H9 (cell line): ENCODE measurements at regions not wholly inside any gene's neighbourhood (a gene's known extent, or its start where the extent isn't known, plus 50 kb on each side); places are given as distances from the start of the nearest gene placed in this dataset.

Experiments
- DNase-seq: peaks from one replicate; pipeline ENCODE4 v3.0.0-alpha.2; 2017
- H2AFZ ChIP-seq: one replicate; pipeline ENCODE4 v1.6.1; 2013; ENCODE audit warnings: mild to moderate bottlenecking, low read length, control low read depth, moderate library complexity
- H2AK5ac ChIP-seq: 2 replicates; pipeline ENCODE4 v1.6.1; 2013; ENCODE audit warnings: low read length, control low read depth, mixed read lengths; ENCODE audit not compliant: insufficient read length
- H2BK120ac ChIP-seq: one replicate; pipeline ENCODE4 v1.6.1; 2013; ENCODE audit warnings: low read depth, mild to moderate bottlenecking, low read length, control low read depth, inconsistent platforms; ENCODE audit not compliant: poor library complexity, severe bottlenecking
- H2BK12ac ChIP-seq: 2 replicates; pipeline ENCODE4 v1.6.1; 2013; ENCODE audit warnings: low read length, control low read depth, mixed read lengths, low read depth; ENCODE audit not compliant: insufficient read length
- H2BK15ac ChIP-seq: 2 replicates; pipeline ENCODE4 v1.6.1; 2013; ENCODE audit warnings: low read depth, low read length, control low read depth
- H2BK20ac ChIP-seq: one replicate; pipeline ENCODE4 v1.6.1; 2013; ENCODE audit warnings: low read depth, mild to moderate bottlenecking, low read length, control low read depth, inconsistent platforms; ENCODE audit not compliant: poor library complexity, severe bottlenecking
- H2BK5ac ChIP-seq: 2 replicates; pipeline ENCODE4 v1.6.1; 2013; ENCODE audit warnings: low read length, control low read depth, mixed read lengths; ENCODE audit not compliant: insufficient read length
- H3K14ac ChIP-seq: 2 replicates; pipeline ENCODE4 v1.6.1; 2013; ENCODE audit warnings: low read length, control low read depth; ENCODE audit not compliant: insufficient read depth
- H3K18ac ChIP-seq: 2 replicates; pipeline ENCODE4 v1.6.1; 2013; ENCODE audit warnings: low read depth, mild to moderate bottlenecking, mixed read lengths, low read length, control low read depth; ENCODE audit not compliant: insufficient read length
- H3K23ac ChIP-seq: 2 replicates; pipeline ENCODE4 v1.6.1; 2013; ENCODE audit warnings: low read length, control low read depth, mixed read lengths, low read depth; ENCODE audit not compliant: insufficient read length
- H3K23me2 ChIP-seq: 2 replicates; pipeline ENCODE4 v1.6.1; 2013; ENCODE audit warnings: low read depth, mild to moderate bottlenecking, mixed read lengths, low read length, control low read depth; ENCODE audit not compliant: insufficient read length, poor library complexity, severe bottlenecking
- H3K27ac ChIP-seq: 2 replicates; pipeline ENCODE4 v1.5.1; 2013; ENCODE audit warnings: low read length, control low read depth, mixed read lengths, low read depth; ENCODE audit not compliant: insufficient read length
- H3K27me3 ChIP-seq: 2 replicates; pipeline ENCODE4 v1.6.1; 2013; ENCODE audit warnings: low read length, control low read depth, inconsistent platforms; ENCODE audit not compliant: insufficient read depth
- H3K4ac ChIP-seq: 2 replicates; pipeline ENCODE4 v1.6.1; 2013; ENCODE audit warnings: low read depth, mild to moderate bottlenecking, control low read depth, inconsistent platforms, low read length, moderate library complexity
- H3K4me1 ChIP-seq: 2 replicates; pipeline ENCODE4 v1.6.1; 2013; ENCODE audit warnings: low read length, control low read depth, inconsistent platforms; ENCODE audit not compliant: insufficient read depth
- H3K4me2 ChIP-seq: 2 replicates; pipeline ENCODE4 v1.6.1; 2013; ENCODE audit warnings: low read length, control low read depth, mixed read lengths; ENCODE audit not compliant: insufficient read length, insufficient read depth
- H3K56ac ChIP-seq: 2 replicates; pipeline ENCODE4 v1.6.1; 2013; ENCODE audit warnings: low read depth, mild to moderate bottlenecking, mixed read lengths, low read length, control low read depth; ENCODE audit not compliant: insufficient read length
- H3K79me1 ChIP-seq: 2 replicates; pipeline ENCODE4 v1.6.1; 2013; ENCODE audit warnings: low read depth, mild to moderate bottlenecking, moderate library complexity, low read length, control low read depth, inconsistent platforms; ENCODE audit not compliant: insufficient read depth, poor library complexity, severe bottlenecking
- H3K79me2 ChIP-seq: 2 replicates; pipeline ENCODE4 v1.6.1; 2013; ENCODE audit warnings: low read length, control low read depth, inconsistent platforms; ENCODE audit not compliant: insufficient read depth
- H3K9ac ChIP-seq: 2 replicates; pipeline ENCODE4 v1.6.1; 2013; ENCODE audit warnings: low read length, control low read depth, mixed read lengths; ENCODE audit not compliant: insufficient read length; ENCODE audit errors: extremely low read depth
- H3K9me3 ChIP-seq: one replicate; pipeline ENCODE4 v1.6.1; 2013; ENCODE audit warnings: low read depth, low read length, inconsistent platforms; ENCODE audit not compliant: control insufficient read depth
- H3T11ph ChIP-seq: one replicate; pipeline ENCODE4 v1.6.1; 2013; ENCODE audit warnings: mild to moderate bottlenecking, low read length, control low read depth, inconsistent platforms
- H4K20me1 ChIP-seq: one replicate; pipeline ENCODE4 v1.6.1; 2013; ENCODE audit not compliant: control insufficient read depth, insufficient read length, insufficient read depth
- H4K5ac ChIP-seq: 2 replicates; pipeline ENCODE4 v1.6.1; 2013; ENCODE audit warnings: low read depth, mild to moderate bottlenecking, mixed read lengths, low read length, control low read depth; ENCODE audit not compliant: insufficient read length
- H4K8ac ChIP-seq: replicated peaks from 2 replicates; pipeline ENCODE4 v1.6.1; 2013; ENCODE audit warnings: low read length, control low read depth, mixed read lengths, low read depth; ENCODE audit not compliant: insufficient read length
- H4K91ac ChIP-seq: 2 replicates; pipeline ENCODE4 v1.6.1; 2013; ENCODE audit warnings: low read depth, mild to moderate bottlenecking, moderate library complexity, mixed read lengths, low read length, control low read depth; ENCODE audit not compliant: insufficient read length
- H3K27ac Mint-ChIP-seq, 3 experiments: 2 replicates in 2 of 3; 3 replicates in 1 of 3; pipeline ENCODE4 v1.8.0; 2020 to 2021; ENCODE audit warnings: mixed read lengths in 3 of 3, mild to moderate bottlenecking in 1 of 3, moderate library complexity in 1 of 3
- H3K27me3 Mint-ChIP-seq: 2 replicates; pipeline ENCODE4 v1.8.0; 2021; ENCODE audit warnings: low read depth, mild to moderate bottlenecking, moderate library complexity, mixed read lengths
- H3K36me3 Mint-ChIP-seq, 3 experiments: 2 replicates in 2 of 3; 3 replicates in 1 of 3; pipeline ENCODE4 v1.8.0; 2020 to 2021; ENCODE audit warnings: low read depth in 3 of 3, mixed read lengths in 3 of 3; ENCODE audit not compliant: insufficient read depth in 1 of 3
- H3K4me1 Mint-ChIP-seq, 2 experiments: 2 replicates each; pipeline ENCODE4 v1.8.0; 2020; ENCODE audit warnings: mixed read lengths in 2 of 2
- H3K4me3 Mint-ChIP-seq, 2 experiments: 2 replicates in 1 of 2; 3 replicates in 1 of 2; pipeline ENCODE4 v1.8.0; 2020 to 2021; ENCODE audit warnings: mild to moderate bottlenecking in 2 of 2, mixed read lengths in 2 of 2, moderate library complexity in 1 of 2
- H3K9me3 Mint-ChIP-seq, 2 experiments: 2 replicates in 1 of 2; 3 replicates in 1 of 2; pipeline ENCODE4 v1.8.0; 2020; ENCODE audit warnings: mild to moderate bottlenecking in 2 of 2, mixed read lengths in 2 of 2, moderate library complexity in 1 of 2
- CTCF ChIP-seq: fragments of 200-600 bp; sonication (generic); conservative IDR thresholded peaks from 3 replicates; pipeline ENCODE4 v1.8.0; 2021; ENCODE audit warnings: antibody characterized with exemption, mild to moderate bottlenecking
- WGBS: extraction: QIAGEN DNeasy Blood & Tissue Kit; methylation state at CpG from one replicate; pipeline ENCODE4 v1.1.7; 2013; ENCODE audit warnings: missing lambda C conversion rate, low lambda C conversion rate, mixed read lengths; ENCODE audit not compliant: insufficient read length; ENCODE audit errors: extremely low coverage; 5-methylcytosine and 5-hydroxymethylcytosine counted together

DNA sequence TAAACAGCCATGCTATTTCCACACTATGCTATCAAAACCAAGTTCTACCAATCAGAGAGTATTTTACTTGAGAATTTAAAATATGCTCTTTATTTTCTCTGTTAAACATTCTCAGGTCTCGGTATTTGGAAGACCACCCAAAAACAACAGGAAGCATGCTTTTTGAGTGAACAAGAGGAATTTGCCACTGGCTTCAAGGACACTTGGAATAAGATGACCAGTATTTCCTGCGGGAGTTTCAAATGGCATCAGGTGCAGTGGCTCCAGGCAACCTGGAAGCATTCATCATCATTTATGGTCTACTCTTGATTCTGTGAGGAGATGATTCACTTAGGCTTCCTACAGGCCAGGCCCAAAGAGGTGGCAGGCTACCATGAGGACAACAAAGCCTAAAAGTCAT, 305.7 kb upstream of the ATP11B start:
- Histone ChIP-seq H4K91ac (no peak overlapping the region), H2AK5ac (no peak overlapping the region), H4K8ac (no peak overlapping the region), H3K9ac (no peak overlapping the region), H3K23ac (no peak overlapping the region), H2BK5ac (no peak overlapping the region), H3K79me1 (no peaks in the 10 kb centered on the region), H3K23me2 (no peaks in the 10 kb centered on the region), H3K4me2 (no peak overlapping the region), H4K5ac (no peak overlapping the region), H3K56ac (no peak overlapping the region), H2BK12ac (no peak overlapping the region), H4K20me1 (no peaks in the 10 kb centered on the region), H2AFZ (no peak overlapping the region), H3K4ac (no peak overlapping the region), H2BK15ac (no peak overlapping the region), H3T11ph (peak overlapping the region; percentile 59), H3K14ac (no peak overlapping the region), H3K79me2 (no peaks in the 10 kb centered on the region), H3K27ac (no peak overlapping the region), H3K18ac (no peak overlapping the region), H3K9me3 (no peaks in the 10 kb centered on the region), H2BK20ac (no peak overlapping the region), H2BK120ac (no peak overlapping the region), H3K4me1 (peaks cover 2% of the 10 kb centered on the region; the same call in 1 of the 2 replicates), H3K27me3 (no peaks in the 10 kb centered on the region)
- peaks cover 14 to 25% of the 10 kb centered on the region in 2 experiments for H3K4me1 Mint-ChIP-seq
- no peak for TF ChIP-seq CTCF
- H3K4me3 Mint-ChIP-seq = no peak overlapping the region
- no peaks in the 10 kb centered on the region for H3K9me3 Mint-ChIP-seq
- WGBS = no CpG with 5 or more reads among the region's 2 CpGs
- no peak for DNase-seq
- no peaks in the 10 kb centered on the region for H3K36me3 Mint-ChIP-seq
- no peaks in the 10 kb centered on the region for H3K27me3 Mint-ChIP-seq
- H3K27ac Mint-ChIP-seq = no peak overlapping the region
